ENCODE measurements at regions not wholly inside any gene's neighbourhood (a gene's known extent, or its start where the extent isn't known, plus 50 kb on each side); places are given as distances from the start of the nearest gene placed in this dataset.

DNA sequence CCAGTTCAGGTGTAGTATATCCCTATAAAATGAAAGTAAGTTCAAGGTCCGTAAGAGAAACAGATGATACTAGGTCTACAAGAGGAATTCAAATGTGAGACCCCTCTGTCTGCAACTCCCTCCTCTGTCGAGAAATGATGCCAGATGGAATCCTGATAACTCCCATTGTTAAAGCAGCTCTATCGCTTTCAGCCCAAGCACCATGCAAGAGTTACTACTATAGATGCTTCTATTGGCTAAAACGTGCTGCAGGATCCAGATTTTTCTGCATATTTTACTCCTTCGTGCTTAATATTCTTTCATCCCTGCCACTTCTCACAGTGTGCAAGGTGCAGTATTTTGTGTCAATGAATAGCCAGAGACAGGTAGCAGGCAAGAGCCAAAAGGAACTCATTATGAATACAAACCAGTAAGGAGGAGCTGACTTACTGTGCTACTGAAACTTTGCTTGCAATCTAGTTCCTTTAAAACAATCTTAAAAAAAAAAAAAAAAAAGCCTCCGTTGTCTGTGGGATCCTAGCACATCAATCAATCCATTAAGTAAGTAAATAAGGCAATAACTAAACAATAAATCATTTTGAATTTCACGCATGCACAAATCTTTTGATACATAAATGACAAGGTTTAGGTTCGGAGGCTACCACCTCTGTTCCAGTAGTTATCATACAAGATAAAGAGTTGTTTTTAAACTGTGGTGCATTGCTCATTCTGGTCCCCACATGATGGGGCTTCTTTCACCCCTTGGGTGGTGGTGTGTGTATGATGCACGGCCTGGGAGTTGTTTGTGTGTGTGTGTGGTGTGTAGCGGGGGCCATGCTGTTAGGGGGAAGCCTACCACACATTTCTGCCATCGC is 151.1 kb upstream of the MPDZ start:
- DNase-seq = no peak

DNA sequence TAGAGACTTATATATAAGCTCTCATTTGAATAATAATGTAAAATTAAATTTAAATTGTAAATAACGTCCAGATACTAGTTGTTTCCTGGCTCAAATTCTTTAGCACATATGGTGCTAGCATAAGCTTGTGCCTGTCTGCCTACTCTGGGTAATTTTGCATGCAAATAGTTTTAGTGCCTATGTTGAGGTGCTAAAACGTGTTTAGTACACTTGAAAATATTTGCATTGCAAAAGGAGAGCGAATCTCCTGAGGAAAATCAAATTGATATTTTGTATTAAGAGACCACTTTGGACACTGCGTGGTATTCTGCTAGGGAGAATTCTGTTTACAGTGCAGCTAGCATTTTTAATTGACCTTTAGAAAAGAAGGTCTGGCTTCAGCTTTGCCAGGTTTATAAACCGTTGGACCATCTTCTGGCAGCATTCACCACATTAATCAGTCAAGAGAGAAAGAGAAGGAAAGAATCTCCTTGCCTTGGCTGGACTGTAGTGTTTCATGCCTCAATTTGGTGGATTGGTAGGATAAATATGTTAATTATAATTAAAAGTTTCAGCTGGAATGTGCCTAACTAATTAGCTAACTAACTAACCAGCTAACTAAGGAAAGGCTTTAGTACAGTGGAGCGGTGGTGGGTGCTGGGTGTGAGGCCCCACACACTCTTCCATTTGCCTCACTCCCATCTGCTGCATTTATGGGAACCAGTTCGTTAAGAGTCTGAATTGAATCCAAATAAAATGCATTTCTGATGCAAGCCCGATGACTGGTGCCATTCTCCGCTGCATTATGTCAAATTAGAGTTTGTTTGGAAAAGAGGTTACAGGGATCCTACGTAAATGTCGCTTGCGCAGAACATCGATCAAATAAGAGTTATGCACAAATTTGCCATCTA is 150.1 kb upstream of the MPDZ start:
- peak in 1 of 2 experiments; percentile 19 for DNase-seq

DNA sequence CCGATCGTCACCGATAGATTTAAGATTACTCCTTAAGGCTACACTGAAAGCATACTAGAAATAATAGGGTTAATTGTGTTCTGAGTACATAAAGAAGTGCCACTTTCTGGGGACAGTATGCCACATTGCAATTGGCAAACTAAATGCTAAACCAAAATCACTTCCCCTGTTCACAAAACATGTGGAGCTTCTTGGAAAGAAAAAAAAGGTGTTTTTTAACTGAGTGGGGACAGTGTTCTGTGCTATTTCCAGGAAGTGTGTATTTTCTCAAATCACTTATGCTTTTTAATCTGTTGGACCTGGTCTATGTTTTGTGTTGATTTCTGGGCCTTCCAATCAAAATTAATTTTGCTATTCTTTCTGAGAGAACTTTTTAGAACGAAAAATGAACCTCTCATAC is 149.3 kb upstream of the MPDZ start:
- DNase-seq = no peak

DNA sequence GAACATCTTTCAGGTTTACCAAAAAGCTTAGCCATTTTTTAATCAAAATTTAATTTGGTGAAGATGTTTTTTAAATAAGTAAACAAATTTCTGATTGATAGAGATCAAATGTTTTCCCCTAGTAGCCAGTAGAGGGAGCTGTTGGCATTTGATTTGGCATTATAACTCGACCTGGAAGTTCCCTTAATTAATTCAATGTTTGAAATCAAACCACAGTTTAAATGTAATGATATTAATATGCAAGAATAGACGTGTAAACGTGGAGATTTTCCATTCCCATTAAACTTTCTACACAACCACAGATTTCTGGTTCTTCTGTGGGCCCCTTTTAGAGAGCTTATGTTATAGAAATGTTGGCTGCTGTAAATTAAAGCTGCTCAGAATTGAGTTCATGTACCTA is 148.1 kb upstream of the MPDZ start:
- DNase-seq = no peak

DNA sequence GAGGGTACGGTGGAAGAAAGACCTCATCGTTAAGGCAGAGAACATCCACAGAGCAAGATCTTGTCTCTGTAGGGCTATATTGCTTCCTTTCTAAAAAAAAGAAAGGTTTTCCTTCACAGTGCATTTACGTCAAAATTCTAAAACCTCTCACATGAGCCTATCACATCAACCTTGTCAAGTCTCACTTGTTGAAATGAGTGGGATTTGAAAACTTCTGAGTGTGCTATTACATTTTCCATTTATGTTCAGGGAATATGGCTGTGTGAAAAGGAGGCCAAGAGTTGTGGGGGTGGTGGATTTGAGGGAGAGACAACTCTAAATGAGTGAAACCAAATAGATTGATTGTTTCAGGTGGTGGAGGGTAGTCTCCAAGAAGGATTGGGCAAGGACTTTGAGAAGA is 147.1 kb upstream of the MPDZ start:
- DNase-seq = no peak

DNA sequence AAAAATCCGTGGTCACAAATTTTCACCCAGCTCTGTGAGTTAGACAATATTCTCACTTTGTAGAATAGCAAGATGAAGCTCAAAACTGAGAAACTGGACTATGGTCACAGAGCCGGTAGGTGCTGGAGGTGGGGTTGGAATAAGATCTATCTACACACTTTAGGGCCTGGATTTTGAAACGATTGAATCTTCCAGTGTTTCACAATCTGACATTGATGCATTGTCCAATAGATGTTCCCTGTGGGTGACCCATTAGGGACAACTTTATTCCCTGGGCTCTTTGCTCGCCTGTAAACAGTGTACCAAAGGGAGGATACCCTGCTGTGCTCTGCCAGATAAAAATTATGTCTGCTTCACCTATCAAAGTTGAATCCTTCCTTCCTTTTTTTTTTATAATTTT is 145.4 kb upstream of the MPDZ start:
- no peak for DNase-seq

DNA sequence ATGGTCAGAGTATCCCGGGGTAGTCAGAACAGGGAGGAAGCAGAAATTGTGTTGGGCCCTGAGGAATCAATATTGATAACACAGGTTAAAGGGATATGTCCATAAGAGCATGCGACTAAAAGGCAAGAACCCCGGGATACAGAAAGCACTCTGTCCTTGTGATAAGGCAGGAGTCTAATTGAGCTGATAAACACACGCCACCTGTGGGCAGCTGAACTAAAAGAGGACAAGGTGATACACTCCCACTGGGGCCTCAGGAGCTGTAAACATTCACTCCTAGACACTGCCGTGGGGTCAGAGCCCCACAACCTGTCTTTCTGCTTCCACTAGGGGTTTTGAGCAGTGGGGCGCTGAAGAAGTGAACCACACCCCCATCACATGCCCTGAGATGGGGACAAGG is 144.7 kb upstream of the MPDZ start:
- DNase-seq = no peak

DNA sequence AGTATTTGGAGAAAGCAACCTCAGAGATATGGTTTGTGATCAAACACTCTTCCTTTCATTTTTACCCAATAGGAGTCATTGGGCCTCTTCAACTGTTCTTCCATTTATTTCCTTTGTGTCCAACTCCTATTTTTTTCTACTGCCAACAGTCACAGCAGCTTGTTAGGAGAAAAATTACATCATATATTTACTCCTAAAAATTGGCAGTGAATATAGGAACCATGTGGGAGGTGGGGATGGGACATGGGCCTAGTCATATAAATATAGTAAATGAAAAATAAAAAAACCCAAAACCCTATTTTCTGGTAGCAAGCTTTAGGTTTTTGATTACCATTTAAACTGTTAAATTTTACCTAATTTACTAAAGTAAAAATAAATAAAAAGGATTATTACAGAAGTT is 134.9 kb upstream of the MPDZ start:
- no peak for DNase-seq

DNA sequence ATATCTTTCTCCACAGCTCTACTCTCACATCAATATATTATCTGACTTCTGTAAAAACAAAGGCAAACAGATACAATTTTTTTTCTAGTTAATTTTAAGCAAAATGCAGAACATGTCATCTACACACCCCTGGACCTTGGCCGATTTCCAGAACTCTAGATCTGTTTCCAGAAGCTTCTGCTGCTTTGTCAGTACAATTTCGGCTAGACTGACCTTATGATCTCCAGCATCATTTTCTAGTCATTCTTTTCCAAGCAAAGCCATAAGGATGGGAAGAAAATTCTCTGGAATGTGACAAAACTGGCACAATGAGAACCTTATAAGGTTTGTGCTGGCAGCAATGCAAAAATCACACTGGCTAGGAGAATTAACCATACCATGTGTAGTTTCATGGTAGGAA is 132.8 kb upstream of the MPDZ start:
- DNase-seq = no peak

DNA sequence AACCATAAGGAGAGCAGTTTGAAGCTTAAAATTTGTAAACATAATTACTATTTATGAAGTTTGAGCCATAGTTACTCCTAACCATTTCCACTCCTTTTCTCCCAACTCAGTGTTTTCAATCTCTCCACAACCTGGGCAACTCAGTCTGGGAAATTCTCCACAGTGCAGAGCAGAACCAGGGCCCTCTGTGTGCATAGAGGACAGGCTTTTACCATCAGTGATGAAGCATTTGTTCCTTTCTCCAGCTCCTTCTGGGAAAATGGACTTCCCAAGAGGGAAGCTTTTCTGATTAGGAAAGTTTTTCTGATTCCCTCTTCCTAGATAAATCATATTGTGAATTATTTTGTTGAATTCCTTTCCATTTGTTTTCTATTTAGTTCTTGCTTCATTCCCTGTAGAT is 132.3 kb upstream of the MPDZ start:
- DNase-seq = no peak

DNA sequence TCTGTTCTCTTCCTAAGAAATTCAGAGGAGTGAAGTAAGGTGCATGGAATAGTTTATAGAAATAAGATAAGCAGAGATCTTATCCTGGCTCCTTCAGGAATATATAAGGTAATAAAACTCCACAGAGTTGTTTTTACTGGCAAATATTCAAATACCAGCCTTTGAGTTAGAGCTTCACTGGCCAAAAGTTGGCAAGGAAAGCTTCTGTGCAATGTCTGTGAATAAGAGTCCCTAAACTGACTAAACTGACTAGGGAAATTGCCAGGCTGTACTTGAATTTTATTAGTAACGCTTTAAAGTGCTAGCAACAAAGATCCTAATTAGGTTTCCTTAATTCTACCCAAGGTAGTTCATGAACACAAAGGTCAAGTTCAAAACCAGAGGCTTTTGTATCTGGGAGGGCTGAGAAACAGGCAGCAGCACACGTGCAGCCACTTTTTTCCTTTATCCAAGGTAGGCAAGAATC is 131.1 kb upstream of the MPDZ start:
- no peak for DNase-seq

DNA sequence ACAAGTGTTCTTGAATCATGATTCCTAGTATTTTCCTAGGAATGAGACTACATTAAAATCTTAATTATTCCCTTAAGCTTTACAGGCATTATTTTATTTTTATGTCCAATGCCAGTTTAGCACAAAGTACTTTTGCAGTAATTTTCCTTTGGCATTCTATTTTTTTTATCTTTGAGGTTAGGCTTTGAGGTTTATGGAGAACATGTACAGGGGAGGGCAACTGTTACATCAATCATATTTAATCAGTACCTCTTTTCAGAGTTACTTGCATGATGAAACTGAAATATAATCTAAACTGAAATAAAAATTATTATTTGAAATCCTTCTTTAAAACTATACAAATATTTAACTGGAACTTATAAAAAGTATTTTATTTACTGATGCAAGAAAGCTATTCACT is 118.2 kb upstream of the MPDZ start:
- DNase-seq = no peak

DNA sequence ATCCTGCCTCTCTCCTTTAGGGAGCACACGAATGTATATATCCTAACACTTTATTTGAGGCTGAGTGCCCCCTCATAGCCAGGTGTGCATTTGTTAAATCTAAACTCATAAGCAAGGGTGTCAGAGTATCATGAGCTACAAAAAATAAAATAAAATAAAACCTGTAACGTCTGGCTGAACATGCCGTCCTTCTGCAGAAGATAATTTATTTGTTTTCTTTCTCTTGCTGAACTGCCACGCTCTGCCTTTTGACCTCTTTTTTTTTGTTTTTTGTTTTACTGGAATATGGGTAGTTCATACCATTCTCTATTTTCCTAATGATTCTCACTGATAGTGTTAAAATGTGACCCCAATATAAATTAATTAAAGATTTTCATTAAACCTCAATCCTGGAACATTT is 117.7 kb upstream of the MPDZ start:
- no peak for DNase-seq

DNA sequence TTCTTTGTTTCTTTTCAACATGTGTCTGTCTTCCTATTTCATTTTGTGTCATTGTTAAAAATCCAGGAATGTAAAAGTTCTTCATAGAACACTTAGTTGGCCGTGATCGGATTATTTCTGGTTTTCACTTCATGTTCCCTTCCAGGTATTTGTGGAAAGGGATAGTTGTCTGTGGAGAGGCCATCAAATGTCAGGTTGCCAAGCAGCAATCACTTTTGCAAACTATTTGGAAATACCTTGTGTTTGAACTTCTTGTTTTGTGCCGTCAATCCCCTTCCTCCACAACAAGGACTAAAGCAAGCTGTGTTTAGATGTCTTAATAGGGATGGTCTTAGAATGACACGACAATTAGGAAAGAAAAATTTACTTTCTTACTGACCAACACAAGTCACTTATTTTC is 116.9 kb upstream of the MPDZ start:
- DNase-seq = no peak

DNA sequence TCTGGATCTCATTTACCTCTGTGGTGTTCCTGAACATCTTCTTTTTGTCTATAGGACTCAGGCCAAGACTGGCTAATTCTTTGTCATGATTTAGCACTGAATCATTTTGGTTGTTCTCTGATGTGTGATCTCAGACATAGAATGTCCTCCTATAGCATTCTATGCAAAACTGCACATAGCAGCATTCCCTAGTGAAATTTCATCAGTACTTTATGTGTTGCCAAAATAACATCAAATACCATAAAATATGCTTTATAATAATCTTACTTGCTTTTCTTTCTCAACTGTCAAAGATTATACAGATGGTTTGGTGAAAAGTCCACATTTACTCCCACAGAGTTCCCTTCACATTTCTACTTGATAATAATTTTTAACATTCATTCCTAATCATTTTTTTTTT is 115.7 kb upstream of the MPDZ start:
- no peak for DNase-seq

DNA sequence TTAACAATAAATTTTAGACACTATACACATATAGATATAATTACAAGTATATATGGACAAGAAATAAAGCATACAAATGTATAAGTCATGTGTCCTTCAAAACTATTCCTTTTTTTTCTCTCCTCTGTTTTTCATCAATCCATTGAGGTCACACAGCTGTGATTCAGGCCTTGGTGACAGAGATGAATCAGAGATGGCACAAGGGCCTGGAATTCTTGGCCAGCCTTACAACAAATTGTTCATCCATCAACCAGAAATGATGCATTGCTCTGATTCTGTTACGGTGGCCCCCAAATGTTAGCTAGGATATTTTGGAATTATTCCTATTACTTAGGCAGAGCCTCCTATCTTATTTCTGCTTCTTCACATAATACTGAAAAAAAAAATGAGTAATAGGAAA is 108.7 kb upstream of the MPDZ start:
- no peak for DNase-seq

DNA sequence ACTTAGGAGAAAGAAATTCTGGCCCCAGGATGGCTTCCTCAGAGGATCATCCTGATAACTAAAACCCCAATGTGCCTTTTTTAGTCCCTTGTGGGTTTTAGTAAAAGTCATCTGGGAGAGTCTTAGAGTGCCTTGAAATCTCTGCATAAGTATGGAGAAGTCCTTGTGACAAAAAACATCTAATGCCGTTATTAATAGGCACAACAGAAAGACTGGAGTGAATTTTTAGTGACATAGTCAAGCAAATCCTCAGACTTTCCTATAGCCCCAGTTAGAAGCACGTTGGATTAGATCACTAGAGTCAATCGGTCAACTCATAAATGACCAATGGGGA is 108.2 kb upstream of the MPDZ start:
- no peak for DNase-seq

DNA sequence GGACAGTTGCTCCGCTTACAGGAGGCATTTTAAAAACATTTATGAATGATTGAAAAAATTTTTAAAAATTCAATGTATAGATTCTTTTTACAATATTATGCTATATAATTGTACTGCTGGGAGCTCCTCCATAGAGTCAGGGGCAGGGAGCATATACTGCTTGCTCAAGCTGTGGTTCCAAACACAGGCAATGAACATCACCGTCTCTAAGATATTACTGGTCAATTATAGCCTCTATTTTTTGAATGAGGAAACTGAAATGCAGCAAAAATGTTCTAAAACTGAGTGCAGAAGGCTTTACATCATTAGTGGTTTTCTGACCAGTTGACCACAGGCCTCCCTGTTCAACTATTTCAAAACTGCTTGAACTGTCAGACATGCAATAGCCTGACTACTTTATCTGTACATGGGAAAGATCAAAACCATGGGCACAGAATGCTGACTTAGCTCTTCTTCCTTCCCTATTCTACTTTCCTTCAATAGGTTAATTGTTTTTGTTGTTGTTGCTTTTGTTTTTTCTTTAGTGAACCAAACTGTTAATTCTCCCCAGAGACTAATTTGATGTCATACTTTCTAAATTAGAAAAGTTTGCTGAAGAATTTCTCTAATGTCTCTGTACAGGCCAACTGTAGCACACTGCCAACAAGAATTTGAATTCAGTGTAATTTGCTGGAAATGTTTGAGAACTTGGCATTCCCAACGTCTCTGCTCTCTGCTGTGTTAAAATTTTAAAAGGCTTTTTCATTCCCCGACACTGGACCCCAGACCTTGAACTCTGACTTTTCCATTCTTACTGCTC is 107.6 kb upstream of the MPDZ start:
- DNase-seq = no peak

DNA sequence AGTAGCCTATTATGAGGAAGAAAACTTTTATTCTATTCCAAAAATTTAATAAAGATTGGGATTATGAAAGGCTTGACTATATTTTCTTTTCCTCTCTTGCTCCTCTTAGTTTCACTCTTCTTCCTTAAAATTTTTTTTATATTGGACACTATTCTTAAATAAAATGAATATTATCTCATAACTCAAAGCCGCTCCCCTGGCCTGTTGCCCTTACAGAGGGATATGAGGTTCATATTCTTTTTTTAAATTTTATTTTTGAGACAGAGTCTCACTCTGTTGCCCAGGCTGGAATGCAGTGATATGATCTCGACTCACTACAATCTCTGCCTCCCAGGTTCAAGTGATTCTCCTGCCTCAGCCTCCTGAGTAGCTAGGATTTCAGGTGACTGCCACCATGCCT is 106.8 kb upstream of the MPDZ start:
- DNase-seq = no peak

DNA sequence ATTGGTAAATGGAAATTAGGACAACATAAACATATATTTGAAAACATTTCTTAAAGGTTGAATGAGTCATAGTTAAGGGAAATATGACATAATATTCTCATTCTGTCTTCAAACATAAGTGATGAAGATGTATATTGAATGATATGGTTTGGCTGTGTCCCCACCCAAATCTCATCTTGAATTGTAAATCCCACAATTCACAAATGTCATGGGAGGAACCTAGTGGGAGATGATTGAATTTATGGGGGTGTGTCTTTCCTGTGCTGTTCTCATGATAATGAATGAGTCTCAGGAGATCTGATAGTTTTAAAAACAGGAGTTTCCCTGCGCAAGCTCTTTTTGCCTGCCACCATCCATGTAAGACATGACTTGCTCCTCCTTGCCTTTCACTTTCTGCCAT is 104.4 kb upstream of the MPDZ start:
- DNase-seq = no peak

DNA sequence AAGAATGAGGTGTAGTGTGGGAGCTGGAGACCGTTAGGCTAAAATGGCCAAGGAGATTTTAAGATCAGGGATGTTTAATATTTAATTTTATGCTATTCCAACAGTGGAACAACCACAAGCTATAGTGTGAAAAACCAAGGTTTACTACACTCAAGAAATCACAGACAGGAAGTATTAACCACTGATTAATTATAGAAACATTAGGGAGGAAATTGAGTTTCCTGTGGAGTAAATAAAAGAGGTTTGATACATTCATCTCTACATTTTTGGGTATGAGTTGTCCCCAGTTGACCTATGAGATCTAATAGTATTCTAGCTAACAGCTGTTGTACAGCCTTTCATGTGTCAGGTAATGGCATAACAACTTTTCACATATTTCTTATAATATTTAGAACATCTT is 103.7 kb upstream of the MPDZ start:
- DNase-seq = no peak

DNA sequence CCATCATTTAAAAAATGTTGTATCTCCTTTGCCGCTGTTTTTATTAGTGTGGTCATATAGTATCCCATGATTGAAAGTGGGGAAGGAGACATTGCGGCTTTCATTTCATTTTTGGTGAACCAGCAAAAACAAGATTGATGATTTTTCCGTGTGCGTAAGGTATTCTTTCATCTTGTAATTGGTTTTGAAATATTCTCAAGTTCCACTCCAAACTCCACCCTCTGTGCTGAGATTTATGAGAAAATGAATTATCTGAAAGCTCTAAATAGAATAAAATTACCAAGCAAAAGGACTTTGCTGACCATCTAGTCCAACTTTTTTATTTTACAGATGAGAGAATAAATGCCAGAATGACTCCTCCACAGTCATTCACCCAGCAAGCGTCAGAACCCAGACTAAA is 103.1 kb upstream of the MPDZ start:
- no peak for DNase-seq

DNA sequence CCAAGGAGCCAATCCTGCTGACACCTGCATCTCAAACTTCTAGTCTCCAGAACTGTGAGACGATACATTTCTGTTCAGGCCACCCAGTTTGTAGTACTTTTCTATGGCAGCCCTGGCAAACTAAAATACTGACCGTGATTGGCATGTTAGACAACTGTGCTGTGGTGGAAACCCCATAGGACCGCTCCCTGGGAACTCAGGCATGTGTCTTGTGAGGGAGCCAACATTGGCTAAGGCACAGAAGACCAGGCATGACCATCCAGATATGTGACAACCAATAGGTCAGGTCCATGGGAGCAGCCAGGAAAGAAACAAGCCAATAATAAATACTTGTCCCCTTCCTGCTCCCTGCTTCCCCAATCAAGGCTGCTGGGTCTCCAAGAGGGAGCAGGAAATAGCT is 101.4 kb upstream of the MPDZ start:
- DNase-seq = no peak

DNA sequence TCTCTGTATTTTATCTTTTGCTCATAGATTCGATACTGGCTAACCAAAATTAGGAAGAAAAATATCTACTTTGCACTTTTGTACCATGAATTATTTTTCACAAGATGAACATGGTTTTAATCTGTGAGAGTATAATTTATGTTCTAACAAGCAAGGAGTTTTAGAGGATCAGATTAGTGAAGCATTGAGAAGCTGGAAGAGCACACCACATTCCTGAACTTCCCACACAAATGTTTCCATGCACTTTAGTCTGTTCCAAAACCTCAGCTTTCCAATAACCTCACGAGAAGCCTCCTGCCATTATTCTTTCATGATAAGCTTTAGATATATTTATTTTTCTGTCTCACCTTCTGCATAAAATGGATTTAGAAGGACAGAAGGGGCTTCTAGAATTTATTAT is 98.7 kb upstream of the MPDZ start:
- no peak for DNase-seq

All from cerebellar nuclear complex (tissue), 1 donor.